SK-N-SH (cell line): ENCODE measurements at regions not wholly inside any gene's neighbourhood (a gene's known extent, or its start where the extent isn't known, plus 50 kb on each side); places are given as distances from the start of the nearest gene placed in this dataset.

Experiments used
- CHD2 ChIP-seq: fragments of 150-350 bp; IDR thresholded peaks from 2 replicates; pipeline ENCODE4 v1.6.1; 2018; ENCODE audit warnings: low read length; ENCODE audit not compliant: partially characterized antibody
- EZH2phosphoT487 ChIP-seq: fragments of 200-600 bp; sonication (generic); IDR thresholded peaks from 2 replicates; pipeline ENCODE4 v1.6.1; 2017; ENCODE audit warnings: low read depth, mixed run types, mild to moderate bottlenecking, antibody characterized with exemption, moderate library complexity, borderline replicate concordance
- FOSL2 ChIP-seq: IDR thresholded peaks from 2 replicates; pipeline ENCODE4 v1.4.0; 2012; ENCODE audit warnings: low read depth, mild to moderate bottlenecking, moderate library complexity, borderline replicate concordance
- NFIC ChIP-seq: IDR thresholded peaks from 2 replicates; pipeline ENCODE4 v1.4.0; 2012; ENCODE audit warnings: borderline replicate concordance
- PBX3 ChIP-seq: IDR thresholded peaks from 2 replicates; pipeline ENCODE4; 2012
- REST ChIP-seq: IDR thresholded peaks from 2 replicates; pipeline ENCODE4 v1.6.1; 2012; ENCODE audit warnings: mild to moderate bottlenecking, low read depth, low read length, moderate library complexity
- SMC3 ChIP-seq: IDR thresholded peaks from 2 replicates; pipeline ENCODE4 v1.6.1; 2012; ENCODE audit warnings: low read depth, low read length, improper control_type of control experiment
- TEAD4 ChIP-seq: IDR thresholded peaks from 2 replicates; pipeline ENCODE4 v1.4.0; 2012; ENCODE audit warnings: mild to moderate bottlenecking, borderline replicate concordance; ENCODE audit not compliant: insufficient read depth
- YY1 ChIP-seq: IDR thresholded peaks from 2 replicates; pipeline ENCODE4 v1.4.0; 2012; ENCODE audit warnings: low read depth, mild to moderate bottlenecking
- TF ChIP-seq, protein P1 (sequence below): fragments of 200-600 bp; sonication (generic); IDR thresholded peaks from 2 replicates; pipeline ENCODE4 v1.6.1; 2017; ENCODE audit warnings: antibody characterized with exemption, mild to moderate bottlenecking, moderate library complexity
- TF ChIP-seq, protein P2 (sequence below): fragments of 150-350 bp; IDR thresholded peaks from 2 replicates; pipeline ENCODE4 v1.6.1; 2016; ENCODE audit warnings: mild to moderate bottlenecking, low read depth, low read length

DNA sequence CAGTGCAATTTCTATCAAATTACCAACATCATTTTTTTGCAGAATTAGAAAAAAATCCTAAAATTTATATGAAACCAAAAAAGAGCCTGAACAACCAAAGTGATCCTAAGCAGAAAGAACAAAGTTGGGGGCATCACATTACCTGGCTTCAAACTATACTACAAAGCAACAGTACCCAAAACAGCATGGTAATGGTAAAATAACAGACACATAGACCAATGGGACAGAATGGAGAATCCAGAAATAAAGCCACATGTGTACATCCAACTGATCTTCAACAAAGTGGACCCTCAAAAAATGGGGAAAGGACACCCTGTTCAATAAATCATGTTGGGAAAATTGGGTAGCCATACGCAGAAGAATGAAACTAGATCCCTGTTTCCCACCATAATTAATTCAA is 245.7 kb upstream of the CTAGE1 start:
- TF ChIP-seq EZH2phosphoT487 (no peak), TEAD4 (no peak), FOSL2 (no peak), REST (no peak), NFIC (no peak), YY1 (no peak), SMC3 (no peak), PBX3 (no peak), CHD2 (no peak)
- TF ChIP-seq, protein P1, sequence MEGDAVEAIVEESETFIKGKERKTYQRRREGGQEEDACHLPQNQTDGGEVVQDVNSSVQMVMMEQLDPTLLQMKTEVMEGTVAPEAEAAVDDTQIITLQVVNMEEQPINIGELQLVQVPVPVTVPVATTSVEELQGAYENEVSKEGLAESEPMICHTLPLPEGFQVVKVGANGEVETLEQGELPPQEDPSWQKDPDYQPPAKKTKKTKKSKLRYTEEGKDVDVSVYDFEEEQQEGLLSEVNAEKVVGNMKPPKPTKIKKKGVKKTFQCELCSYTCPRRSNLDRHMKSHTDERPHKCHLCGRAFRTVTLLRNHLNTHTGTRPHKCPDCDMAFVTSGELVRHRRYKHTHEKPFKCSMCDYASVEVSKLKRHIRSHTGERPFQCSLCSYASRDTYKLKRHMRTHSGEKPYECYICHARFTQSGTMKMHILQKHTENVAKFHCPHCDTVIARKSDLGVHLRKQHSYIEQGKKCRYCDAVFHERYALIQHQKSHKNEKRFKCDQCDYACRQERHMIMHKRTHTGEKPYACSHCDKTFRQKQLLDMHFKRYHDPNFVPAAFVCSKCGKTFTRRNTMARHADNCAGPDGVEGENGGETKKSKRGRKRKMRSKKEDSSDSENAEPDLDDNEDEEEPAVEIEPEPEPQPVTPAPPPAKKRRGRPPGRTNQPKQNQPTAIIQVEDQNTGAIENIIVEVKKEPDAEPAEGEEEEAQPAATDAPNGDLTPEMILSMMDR = no peak
- TF ChIP-seq, protein P2, sequence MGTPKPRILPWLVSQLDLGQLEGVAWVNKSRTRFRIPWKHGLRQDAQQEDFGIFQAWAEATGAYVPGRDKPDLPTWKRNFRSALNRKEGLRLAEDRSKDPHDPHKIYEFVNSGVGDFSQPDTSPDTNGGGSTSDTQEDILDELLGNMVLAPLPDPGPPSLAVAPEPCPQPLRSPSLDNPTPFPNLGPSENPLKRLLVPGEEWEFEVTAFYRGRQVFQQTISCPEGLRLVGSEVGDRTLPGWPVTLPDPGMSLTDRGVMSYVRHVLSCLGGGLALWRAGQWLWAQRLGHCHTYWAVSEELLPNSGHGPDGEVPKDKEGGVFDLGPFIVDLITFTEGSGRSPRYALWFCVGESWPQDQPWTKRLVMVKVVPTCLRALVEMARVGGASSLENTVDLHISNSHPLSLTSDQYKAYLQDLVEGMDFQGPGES = no peak
